K562 (cell line): ENCODE measurements at regions not wholly inside any gene's neighbourhood (a gene's known extent, or its start where the extent isn't known, plus 50 kb on each side); places are given as distances from the start of the nearest gene placed in this dataset.

Experiments
- ATAC-seq: fragments of 200-7000 bp; cut with Tn5 transposase; 3 replicates; pipeline ENCODE4 v1.9.1; 2020; ENCODE audit warnings: moderate library complexity
- BruUV-seq: library from RNA; stranded (reverse); fragments of 400-500 nt; replicated peaks from 2 replicates; lab custom pipeline; 2021; lab: Mats Ljungman, UMichigan
- CTCF ChIA-PET: fragments of 300-600 bp; formaldehyde crosslinking; extraction: SDS; loops from one replicate; lab custom pipeline; 2021; ENCODE audit warnings: low intra/inter-chr PET ratio; lab: Yijun Ruan, JAX
- POLR2A ChIA-PET: fragments of 300-600, 350-650 bp; sonication (Branson Sonifier 250); formaldehyde crosslinking; extraction: SDS; loops from one replicate; lab custom pipeline; 2021; ENCODE audit warnings: antibody characterized with exemption, inconsistent platforms; lab: Yijun Ruan, JAX
- DNase-seq, 4 experiments: peaks; one replicate each; pipeline versions ENCODE4 v3.0.0 to v3.0.0-alpha.2; 2011 to 2018; ENCODE audit warnings: low spot score in 3 of 4, mixed read lengths in 3 of 4; ENCODE audit errors: extremely low read depth in 1 of 4
- FAIRE-seq: peaks from 2 replicates; lab custom pipeline; 2011; peaks lifted over from hg19 to GRCh38; lab: Jason Lieb, UNC
- H2AFZ ChIP-seq: 2 replicates; pipeline ENCODE4 v1.6.0; 2011; ENCODE audit warnings: low read depth, low read length, control low read depth, inconsistent platforms
- H3K27ac ChIP-seq: fragments of 200-600 bp; 3 replicates; pipeline ENCODE4 v1.8.0; 2011; ENCODE audit warnings: low read depth, mild to moderate bottlenecking, control low read depth, inconsistent platforms, low read length, moderate library complexity, mixed read lengths; ENCODE audit errors: extremely low read depth
- H3K27me3 ChIP-seq, 2 experiments: fragments of 300-600 bp in 1 of 2; 2 replicates in 1 of 2; 3 replicates in 1 of 2; pipeline versions ENCODE4 v1.6.0 to v1.8.0; 2011; ENCODE audit warnings: inconsistent platforms in 2 of 2, low read length in 2 of 2, mild to moderate bottlenecking in 1 of 2, mixed read lengths in 1 of 2, moderate library complexity in 1 of 2; ENCODE audit not compliant: control insufficient read depth in 2 of 2, insufficient read depth in 2 of 2
- H3K36me3 ChIP-seq: fragments of 300-600 bp; 3 replicates; pipeline ENCODE4 v1.8.0; 2011; ENCODE audit warnings: mild to moderate bottlenecking, low read length, inconsistent platforms; ENCODE audit not compliant: control insufficient read depth, insufficient read depth
- H3K4me1 ChIP-seq, 2 experiments: fragments of 200-600 bp in 1 of 2; replicated peaks in 1 of 2; 2 replicates in 1 of 2; 3 replicates in 1 of 2; pipeline versions ENCODE4 v1.5.1 to v1.8.0; 2011; ENCODE audit warnings: inconsistent platforms in 2 of 2, low read length in 2 of 2, mild to moderate bottlenecking in 1 of 2, mixed read lengths in 1 of 2, moderate library complexity in 1 of 2; ENCODE audit not compliant: control insufficient read depth in 2 of 2, insufficient read depth in 2 of 2
- H3K4me2 ChIP-seq: 2 replicates; pipeline ENCODE4 v1.6.1; 2011; ENCODE audit warnings: low read length, control low read depth, inconsistent platforms, mixed read lengths; ENCODE audit not compliant: insufficient read depth
- H3K4me3 ChIP-seq: fragments of 200-600 bp; sonication (generic), shearing (Covaris generic); 2 replicates; pipeline ENCODE4 v1.5.1; 2016; ENCODE audit warnings: control low read depth, inconsistent platforms
- H3K79me2 ChIP-seq: fragments of 200-600 bp; 3 replicates; pipeline ENCODE4 v1.8.0; 2011; ENCODE audit warnings: low read length, inconsistent platforms; ENCODE audit not compliant: control insufficient read depth, insufficient read depth
- H3K9ac ChIP-seq, 2 experiments: 2 replicates each; pipeline versions ENCODE4 v1.6.0 to v1.6.1; 2011; ENCODE audit warnings: low read depth in 2 of 2, low read length in 2 of 2, control low read depth in 1 of 2, inconsistent platforms in 1 of 2, mild to moderate bottlenecking in 1 of 2, mixed read lengths in 1 of 2; ENCODE audit not compliant: insufficient read depth in 1 of 2
- H3K9me1 ChIP-seq: one replicate; pipeline ENCODE4 v1.6.0; 2011; ENCODE audit warnings: inconsistent platforms, mild to moderate bottlenecking, low read length, moderate library complexity; ENCODE audit not compliant: control insufficient read depth, insufficient read depth
- H3K9me3 ChIP-seq: replicated peaks from 2 replicates; pipeline ENCODE4 v1.5.1; 2011; ENCODE audit warnings: low read depth, low read length, inconsistent platforms; ENCODE audit not compliant: control insufficient read depth, insufficient read depth
- H4K20me1 ChIP-seq: replicated peaks from 2 replicates; pipeline ENCODE4 v1.6.1; 2011; ENCODE audit warnings: low read length, inconsistent platforms, mixed read lengths; ENCODE audit not compliant: control insufficient read depth, insufficient read depth
- BCL6 ChIP-seq: fragments of 250-450 bp; sonication (Bioruptor Pico); IDR thresholded peaks from 2 replicates; pipeline ENCODE4 v1.4.0; 2020
- BRCA1 ChIP-seq, 2 experiments: fragments of 450-650 bp in 1 of 2; sonication (generic) in 1 of 2; formaldehyde crosslinking in 1 of 2; IDR thresholded peaks; 2 replicates each; pipeline versions ENCODE4 v1.5.0 to v1.6.1; 2017 to 2020; ENCODE audit warnings: mild to moderate bottlenecking in 1 of 2, missing genetic modification reagents in 1 of 2
- CBX8 ChIP-seq: fragments of 200-600 bp; sonication (generic); IDR thresholded peaks from 2 replicates; pipeline ENCODE4 v1.6.1; 2012; ENCODE audit warnings: borderline replicate concordance, mixed run types, low read depth, mild to moderate bottlenecking, moderate library complexity, mixed read lengths, low read length, control low read depth, inconsistent platforms; ENCODE audit not compliant: poor library complexity, severe bottlenecking; ENCODE audit errors: extremely low read depth
- GABPA ChIP-seq: fragments of 200-800 bp; sonication (Bioruptor generic); conservative IDR thresholded peaks from 2 replicates; pipeline ENCODE4 v1.6.1; 2016; ENCODE audit warnings: low read depth, missing genetic modification characterization, missing compliant biosample characterization
- HSF4 ChIP-seq: fragments of 250-450 bp; sonication (Bioruptor Pico); IDR thresholded peaks from 2 replicates; pipeline ENCODE4 v2.1.2; 2022; ENCODE audit warnings: mild to moderate bottlenecking, moderate library complexity, borderline replicate concordance
- MCM3 ChIP-seq: fragments of 450-650 bp; IDR thresholded peaks from 2 replicates; pipeline ENCODE4 v1.6.1; 2016
- MTA2 ChIP-seq: fragments of 450-650 bp; IDR thresholded peaks from 2 replicates; pipeline ENCODE4 v1.6.1; 2016; ENCODE audit warnings: low read depth
- POLR2H ChIP-seq: IDR thresholded peaks from 2 replicates; pipeline ENCODE4 v1.6.1; 2016; ENCODE audit warnings: missing genetic modification characterization, low read depth, mild to moderate bottlenecking, control low read depth, missing compliant biosample characterization, moderate library complexity
- POLR3A ChIP-seq: IDR thresholded peaks from 2 replicates; pipeline ENCODE4 v1.6.1; 2011; ENCODE audit warnings: borderline replicate concordance, mild to moderate bottlenecking, moderate library complexity; ENCODE audit not compliant: insufficient read length, insufficient read depth; ENCODE audit errors: extremely low read depth
- RB1 ChIP-seq: fragments of 450-650 bp; IDR thresholded peaks from 2 replicates; pipeline ENCODE4 v1.6.1; 2017; ENCODE audit warnings: low read depth, mild to moderate bottlenecking
- SIRT6 ChIP-seq: IDR thresholded peaks from one replicate; pipeline ENCODE4 v1.6.1; 2012; ENCODE audit warnings: low read depth, mild to moderate bottlenecking, control low read depth, inconsistent platforms, low read length, moderate library complexity
- TBL1XR1 ChIP-seq, 2 experiments: IDR thresholded peaks; 2 replicates each; pipeline ENCODE4 v1.6.1; 2012; ENCODE audit warnings: improper control_type of control experiment in 2 of 2, low read length in 2 of 2, mild to moderate bottlenecking in 1 of 2
- ZBTB12 ChIP-seq: fragments of 250-450 bp; sonication (Bioruptor Pico); IDR thresholded peaks from 2 replicates; pipeline ENCODE4 v1.4.0; 2020
- ZBTB9 ChIP-seq: fragments of 450-650 bp; formaldehyde crosslinking; IDR thresholded peaks from 2 replicates; pipeline ENCODE4 v1.4.0; 2020; ENCODE audit warnings: mild to moderate bottlenecking, moderate library complexity
- ZFP1 ChIP-seq: fragments of 450-650 bp; formaldehyde crosslinking; IDR thresholded peaks from 2 replicates; pipeline ENCODE4 v1.4.0; 2020; ENCODE audit warnings: mild to moderate bottlenecking, mixed read lengths
- ZFP36 ChIP-seq: fragments of 150-350 bp; IDR thresholded peaks from 2 replicates; pipeline ENCODE4 v1.6.1; 2018; ENCODE audit warnings: low read length, low read depth; ENCODE audit not compliant: partially characterized antibody
- ZNF280B ChIP-seq: fragments of 250-450 bp; sonication (Bioruptor Pico); IDR thresholded peaks from 2 replicates; pipeline ENCODE4 v1.5.1; 2021; ENCODE audit warnings: mild to moderate bottlenecking
- ZNF75A ChIP-seq: fragments of 450-650 bp; formaldehyde crosslinking; IDR thresholded peaks from 2 replicates; pipeline ENCODE4 v1.4.0; 2020; ENCODE audit warnings: mild to moderate bottlenecking
- WGBS: fragments of 100-300 bp; shearing (Covaris generic); methylation state at CpG from one replicate; pipeline ENCODE4 v1.1.6; 2016; ENCODE audit warnings: low coverage, mixed read lengths; ENCODE audit not compliant: insufficient coverage; ENCODE audit errors: missing lambda C conversion rate; 5-methylcytosine and 5-hydroxymethylcytosine counted together
- in situ Hi-C: fragments of 300-500 bp; cut with MboI; formaldehyde crosslinking; loops from 4 replicates; pipeline ENCODE4 v1.15.0; 2018; ENCODE audit warnings: inconsistent platforms, mixed read lengths
- intact Hi-C: fragments of 100-400 bp; cut with micrococcal nuclease; formaldehyde crosslinking; loops from 2 replicates; pipeline ENCODE4 v1.14.2; 2022

DNA sequence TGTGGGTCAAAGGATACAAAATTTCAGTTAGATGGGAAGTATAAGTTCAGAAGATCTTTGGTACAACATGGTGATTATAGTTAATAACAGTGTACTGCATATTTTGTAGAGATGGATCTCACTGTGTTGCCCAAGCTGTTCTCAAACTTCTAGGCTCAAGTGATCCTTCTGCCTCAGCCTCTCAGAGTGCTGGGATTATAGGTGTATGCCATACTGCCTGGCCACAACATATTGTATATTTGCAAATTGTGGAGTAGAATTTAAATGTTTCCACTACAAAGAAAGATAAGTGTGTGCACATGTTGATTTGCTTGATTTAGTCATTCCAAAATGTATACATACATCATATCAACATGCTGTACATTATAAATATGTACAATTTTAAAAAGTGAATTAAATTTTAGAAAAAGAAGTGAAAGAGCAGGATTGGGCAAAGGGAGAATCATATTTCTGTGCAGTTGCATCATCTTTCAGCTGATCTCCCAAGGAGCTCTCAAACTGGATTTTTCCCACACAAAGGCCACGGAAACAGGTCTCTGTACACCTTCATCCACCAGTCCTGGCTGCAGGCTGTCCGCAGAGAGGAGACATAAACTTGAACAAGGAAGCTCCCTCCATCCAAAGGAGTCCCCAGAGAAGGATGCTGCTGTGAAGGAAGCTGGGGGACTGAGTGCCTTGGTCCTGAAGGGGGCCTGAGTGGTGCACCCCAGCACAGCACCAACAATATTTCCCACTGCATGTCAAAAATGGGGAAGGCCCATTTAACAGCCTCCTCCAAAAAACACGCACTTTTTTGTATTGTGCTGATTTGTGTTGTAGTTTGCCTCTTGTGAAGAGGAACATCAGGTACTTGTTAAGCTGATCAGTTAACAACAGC, 217.1 kb upstream of the GHITM start:
- H3K27ac ChIP-seq: no peak overlapping the region
- no peaks in the 10 kb centered on the region for H3K79me2 ChIP-seq
- 2% methylated on average over 3 of the region's 3 CpGs for WGBS
- H3K4me2 ChIP-seq: no peak overlapping the region
- H3K9me3 ChIP-seq: no peaks in the 10 kb centered on the region
- in situ Hi-C loops: no loop called here
- H3K36me3 ChIP-seq: no peaks in the 10 kb centered on the region
- POLR2A ChIA-PET: interaction anchor here (0.7 kb wide), 1 partner anchor 17 kb away, joined by 3 read pairs; no protein-coding TSS in a partner anchor
- peak; percentile 57; the same call in 2 of the 3 replicates for ATAC-seq
- H3K9ac ChIP-seq: no peak overlapping the region
- H2AFZ ChIP-seq: no peak overlapping the region
- H3K9me1 ChIP-seq: no peaks in the 10 kb centered on the region
- CTCF ChIA-PET: no interaction called here
- H4K20me1 ChIP-seq: no peaks in the 10 kb centered on the region
- BruUV-seq: no TSS peak
- 0 out of 5 replicates have a peak, but pooled peaks cover 0 to 4% of the 10 kb centered on the region in 2 experiments for H3K4me1 ChIP-seq
- H3K27me3 ChIP-seq: no peaks in the 10 kb centered on the region
- no peak for FAIRE-seq
- H3K4me3 ChIP-seq: no peak overlapping the region
- DNase-seq: no peak
- intact Hi-C loops: no loop called here
- TF ChIP-seq ZNF280B (CRISPR knock-in tag): no peak
- TF ChIP-seq BCL6 (CRISPR knock-in tag): no peak
- no peak for TF ChIP-seq ZBTB12 (CRISPR knock-in tag)
- no peak for TF ChIP-seq TBL1XR1 (IDR thresholded peaks at IDR 0.05; ENCODE audit: low read length in 2 of 2)
- TF ChIP-seq ZBTB9 (CRISPR knock-in tag): 0 out of 2 replicates have a peak, but pooled peaks have one; percentile 36
- no peak for TF ChIP-seq RB1
- 0 out of 2 replicates have a peak, but pooled peaks have one; percentile 21 for TF ChIP-seq GABPA (tag)
- no peak for TF ChIP-seq POLR3A
- no peak for TF ChIP-seq ZFP1 (CRISPR knock-in tag)
- TF ChIP-seq BRCA1 (IDR thresholded peaks at IDR 0.05): no peak
- TF ChIP-seq BRCA1 (CRISPR knock-in tag; IDR thresholded peaks at IDR 0.05): no peak
- TF ChIP-seq ZNF75A (CRISPR knock-in tag): peak; percentile 4; the same call in 1 of the 2 replicates
- no peak for TF ChIP-seq SIRT6
- TF ChIP-seq MTA2: no peak
- TF ChIP-seq HSF4: no peak
- TF ChIP-seq POLR2H (tag): peak; percentile 34
- TF ChIP-seq ZFP36: no peak
- TF ChIP-seq MCM3: no peak
- no peak for TF ChIP-seq CBX8
